Hematopoietic multipotent progenitor cell treated with erythropoietin and hydrocortisone succinate and interleukin-3 and kit ligand, for 8 days (in vitro differentiated cells): ENCODE measurements at regions not wholly inside any gene's neighbourhood (a gene's known extent, or its start where the extent isn't known, plus 50 kb on each side); places are given as distances from the start of the nearest gene placed in this dataset.
"Not testable (repeated sequence)": the region's sequence is repeated elsewhere in the genome, so short reads cannot be mapped to it uniquely, and the experiment has no call there.

Experiments
- DNase-seq: peaks from one replicate; pipeline ENCODE4 v3.0.0-alpha.2; 2015

DNA sequence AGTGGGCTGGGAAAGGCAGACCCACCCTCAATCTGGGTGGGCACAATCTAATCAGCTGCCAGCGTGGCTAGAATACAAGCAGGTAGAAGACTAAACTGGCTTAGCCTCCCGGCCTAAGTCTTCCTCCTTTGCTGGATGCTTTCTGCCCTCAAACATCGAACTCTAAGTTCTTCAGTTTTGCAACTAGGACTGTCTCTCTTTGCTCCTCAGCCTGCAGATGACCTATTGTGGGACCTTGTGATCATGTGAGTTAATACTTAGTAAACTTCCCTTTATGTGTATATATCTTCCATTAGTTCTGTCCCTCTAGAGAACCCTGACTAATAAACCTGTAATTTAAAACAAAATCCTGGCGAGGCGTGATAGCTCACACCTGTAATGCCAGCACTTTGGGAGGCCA is 51.8 kb upstream of the SLC39A8 start:
- not testable (repeated sequence) for DNase-seq

DNA sequence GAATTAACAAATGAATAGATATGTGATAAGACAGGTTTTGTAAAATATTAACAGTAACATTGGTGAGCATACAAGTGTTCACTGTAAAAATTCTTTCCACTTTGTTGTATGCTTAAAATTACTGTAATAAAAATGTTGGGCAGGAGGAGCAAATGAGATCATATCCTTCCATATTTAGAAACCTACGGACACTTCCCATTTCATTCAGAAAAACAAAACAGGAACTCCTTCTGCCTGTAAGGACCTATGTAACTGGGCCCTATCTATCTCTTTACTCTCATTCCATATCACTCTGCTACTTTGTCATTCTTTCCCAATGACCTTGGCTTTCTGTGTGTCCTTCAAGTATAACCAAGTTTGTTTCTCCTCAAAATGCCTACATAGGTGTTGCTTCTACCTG is 53.7 kb upstream of the SLC39A8 start:
- no peak for DNase-seq

DNA sequence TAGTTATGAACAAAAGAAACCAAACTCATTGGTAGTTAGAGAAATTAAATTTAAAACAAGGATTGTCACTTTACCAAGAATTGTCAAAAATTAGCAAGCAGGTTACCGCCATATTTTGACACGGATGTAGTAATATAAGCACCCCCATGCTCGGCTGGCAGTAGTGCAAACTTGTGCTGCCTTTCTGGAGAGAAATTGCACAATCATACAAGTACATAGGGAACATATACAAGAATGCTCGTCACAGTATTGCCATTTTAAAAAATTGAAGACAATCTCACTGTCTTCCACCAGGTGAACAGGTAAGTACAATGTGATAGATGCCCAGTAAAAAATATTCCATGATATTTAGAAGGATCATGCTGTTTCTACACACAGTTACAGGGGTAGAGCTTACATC is 55.6 kb upstream of the SLC39A8 start:
- DNase-seq = no peak

DNA sequence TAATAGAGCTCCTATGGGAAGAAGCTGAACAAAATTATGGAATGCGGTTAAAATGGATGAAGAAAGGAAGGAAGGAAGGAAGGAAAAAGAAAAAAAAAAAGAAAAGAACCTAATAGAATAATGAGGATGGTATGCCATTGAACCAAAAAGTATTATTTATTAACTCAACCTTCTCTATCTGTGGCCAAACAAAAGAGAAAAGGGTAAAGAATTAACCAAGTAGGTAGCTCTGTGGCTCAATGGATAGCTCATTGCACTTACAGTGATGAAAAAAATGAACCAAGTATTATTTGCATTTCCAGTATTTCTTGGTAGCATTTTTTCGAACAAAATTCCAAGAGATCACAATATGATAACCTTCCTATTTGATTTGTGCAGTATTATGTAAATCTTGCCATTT is 56.9 kb upstream of the SLC39A8 start:
- no peak for DNase-seq

DNA sequence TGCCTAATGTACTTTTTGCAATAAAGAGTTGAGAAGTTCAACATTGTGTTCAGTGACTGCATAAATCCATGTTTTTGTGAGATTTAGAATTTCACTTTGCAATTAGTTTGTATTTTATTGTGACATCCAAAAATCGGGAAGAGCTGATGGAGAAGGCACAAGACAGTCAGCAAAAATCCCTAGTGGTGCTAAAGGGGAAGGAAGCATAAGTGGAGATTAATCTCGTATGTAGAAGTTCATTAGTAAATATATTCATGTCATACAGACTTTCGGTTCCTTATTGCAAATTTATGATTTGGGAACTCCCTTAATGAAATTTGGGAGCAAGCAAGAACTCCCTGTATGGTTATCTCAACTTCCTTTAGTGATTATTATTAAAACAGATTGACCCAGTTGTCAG is 57.8 kb upstream of the SLC39A8 start:
- DNase-seq = no peak

DNA sequence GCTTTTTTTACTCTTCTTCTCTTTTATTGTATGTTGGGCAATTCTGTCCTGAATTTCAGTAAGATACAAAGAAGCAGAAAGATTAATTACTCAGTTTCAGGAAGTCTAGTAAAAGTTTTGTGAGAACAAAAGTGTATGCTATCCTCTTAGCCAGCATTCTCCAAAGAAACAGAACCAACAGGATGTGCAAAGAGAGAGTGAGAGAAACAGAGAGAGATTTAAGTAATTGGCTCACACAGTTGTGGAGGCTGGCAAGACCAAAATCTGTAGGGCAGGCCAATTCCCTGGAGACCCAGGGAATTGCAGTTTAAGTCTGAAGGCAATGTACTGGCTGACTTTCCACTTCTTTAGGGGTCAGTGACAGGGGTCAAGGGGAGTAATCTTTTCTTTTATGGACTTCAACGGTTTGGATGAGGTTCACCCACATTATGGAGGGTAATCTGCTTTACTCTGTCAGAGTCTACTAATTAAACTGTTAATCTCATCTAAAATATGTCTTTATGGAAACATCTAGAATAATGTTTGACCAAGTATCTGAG is 59.2 kb upstream of the SLC39A8 start:
- no peak for DNase-seq

DNA sequence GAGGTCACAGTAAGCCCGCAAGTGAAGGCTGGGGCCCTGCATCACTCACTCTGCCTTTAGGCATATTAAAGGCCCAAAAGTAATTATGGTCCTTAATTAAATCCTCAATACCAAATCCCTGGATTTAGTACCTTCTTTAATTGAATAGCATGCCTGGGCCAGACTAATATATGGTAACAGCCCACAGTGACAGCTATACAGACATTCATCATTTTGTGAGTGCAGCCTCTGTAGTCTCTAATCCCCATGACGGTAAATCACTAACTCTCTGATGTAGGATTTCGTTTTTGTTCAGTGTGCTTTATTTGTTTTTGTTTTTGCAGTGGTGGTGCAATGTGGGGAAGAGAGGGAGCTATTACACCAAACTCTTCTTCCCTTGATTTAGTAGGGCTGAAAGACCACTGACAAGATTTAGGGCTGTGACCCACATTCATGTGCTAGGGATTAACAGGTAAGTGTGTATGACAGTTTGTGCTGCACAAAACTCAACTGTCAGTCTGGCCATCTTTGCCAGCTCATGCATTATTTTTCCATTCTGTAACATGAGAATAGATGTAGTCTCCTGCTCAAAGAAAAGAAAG is 60.6 kb upstream of the SLC39A8 start:
- no peak for DNase-seq

DNA sequence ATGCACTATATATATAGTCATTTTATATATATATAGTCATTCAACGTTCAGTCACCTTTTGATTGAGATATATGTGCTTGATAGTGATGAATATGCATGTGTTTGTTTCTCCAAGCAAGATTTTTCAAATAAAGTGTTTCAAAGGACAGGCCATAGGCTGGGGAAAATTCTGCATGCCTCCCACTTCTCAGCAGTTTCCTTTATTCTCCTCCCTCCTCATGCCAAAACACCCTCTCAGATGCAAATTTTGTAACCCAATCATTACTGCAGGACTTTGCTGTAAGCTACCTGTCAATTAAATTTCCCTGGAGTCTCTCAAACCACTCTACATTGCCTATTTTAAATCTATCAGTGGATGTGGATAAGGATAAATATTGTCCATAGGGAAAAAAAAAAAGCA is 65.6 kb upstream of the SLC39A8 start:
- DNase-seq = not testable (repeated sequence)

DNA sequence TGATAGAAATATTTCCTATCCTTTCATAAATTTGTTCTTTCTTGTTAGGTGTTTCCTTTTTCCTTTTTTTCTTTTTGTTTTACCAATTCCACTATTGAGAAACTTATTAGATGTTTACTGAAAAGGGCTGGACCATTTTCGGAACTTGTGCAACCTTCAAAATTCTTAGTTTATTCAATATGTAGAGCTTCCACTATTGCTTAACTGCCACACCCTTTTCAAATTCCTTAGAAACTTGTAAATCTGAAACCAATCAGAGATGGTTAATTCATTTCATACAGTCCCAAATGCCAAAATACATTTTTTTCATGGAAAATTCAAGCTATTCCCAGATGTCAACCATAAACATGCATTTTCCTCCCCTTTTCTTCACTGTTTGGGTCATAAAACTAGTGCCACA is 66.1 kb upstream of the SLC39A8 start:
- no peak for DNase-seq

DNA sequence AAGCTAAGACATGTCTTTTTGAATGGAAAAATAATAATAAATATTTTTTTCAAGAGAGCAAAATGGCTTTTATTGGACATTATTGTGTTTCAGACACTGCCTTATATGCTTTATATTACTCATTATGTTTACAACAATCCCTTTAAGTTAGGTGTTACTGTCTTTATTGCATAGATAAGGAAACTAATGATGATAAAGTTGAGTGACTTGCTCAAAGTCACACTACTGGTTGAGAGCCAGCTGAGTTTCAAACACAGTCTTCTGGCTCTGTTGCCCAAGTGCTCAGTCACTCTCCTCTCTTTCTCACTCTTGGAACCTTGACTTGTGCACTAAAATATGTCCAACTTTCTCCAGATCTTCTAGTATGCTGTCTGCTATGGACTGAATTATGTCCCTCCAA is 71.5 kb upstream of the SLC39A8 start:
- peak; percentile 31 for DNase-seq

DNA sequence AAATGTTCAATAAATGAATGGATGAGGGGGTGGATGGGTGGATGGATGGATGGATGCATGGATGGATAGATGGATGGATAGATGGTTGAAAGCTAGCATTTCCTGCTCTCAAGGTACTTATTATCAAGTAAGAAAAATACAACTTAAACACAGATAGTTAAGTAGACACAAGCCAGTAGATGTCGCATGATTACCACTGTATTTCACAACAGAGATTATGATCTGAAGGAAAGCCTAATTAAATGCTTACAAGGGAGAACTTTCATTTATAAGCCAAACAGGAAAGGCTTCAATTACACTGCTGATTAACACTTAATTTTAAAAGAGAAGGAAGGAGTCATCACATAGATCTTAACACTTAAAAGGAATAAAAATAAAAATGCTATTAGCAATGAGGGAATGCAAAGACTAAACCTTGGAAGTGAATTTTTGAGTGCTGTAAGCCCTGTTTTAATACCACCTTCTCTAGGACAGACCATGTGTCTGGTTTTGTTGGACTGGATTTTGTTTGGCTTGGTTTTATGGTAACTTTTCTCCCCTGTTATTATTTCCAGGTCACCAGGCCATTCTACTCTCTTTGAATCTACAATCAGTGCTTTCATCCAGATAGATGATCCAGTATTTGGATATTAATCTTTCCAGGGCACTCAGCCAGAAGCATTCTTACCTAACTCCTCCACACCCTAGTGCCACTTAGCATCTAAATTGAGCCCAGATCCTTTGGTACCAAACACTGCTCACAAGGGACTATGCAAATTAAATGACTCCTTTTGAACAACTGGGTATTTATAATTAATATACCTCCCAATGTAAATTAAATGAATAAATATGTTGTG is 75.5 kb upstream of the SLC39A8 start:
- DNase-seq = peak; percentile 54

DNA sequence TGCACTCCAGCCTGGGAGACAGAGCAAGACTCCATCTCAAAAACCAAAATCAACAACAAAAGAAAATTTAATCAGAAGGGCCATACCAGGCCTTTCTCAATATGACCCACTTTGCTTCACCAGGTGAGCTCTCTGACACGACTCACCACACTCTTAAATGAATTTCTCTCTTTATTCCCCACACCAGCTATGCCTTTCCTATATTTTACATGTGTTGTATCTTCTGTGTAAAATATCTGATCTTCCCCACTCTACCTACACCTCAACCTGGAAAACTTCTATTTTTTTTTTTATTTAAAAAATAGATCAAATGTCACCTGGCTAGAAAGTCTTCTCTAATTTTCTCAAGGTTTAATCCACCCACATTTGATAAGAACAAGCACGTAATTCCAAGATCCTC is 77.6 kb upstream of the SLC39A8 start:
- no peak for DNase-seq

DNA sequence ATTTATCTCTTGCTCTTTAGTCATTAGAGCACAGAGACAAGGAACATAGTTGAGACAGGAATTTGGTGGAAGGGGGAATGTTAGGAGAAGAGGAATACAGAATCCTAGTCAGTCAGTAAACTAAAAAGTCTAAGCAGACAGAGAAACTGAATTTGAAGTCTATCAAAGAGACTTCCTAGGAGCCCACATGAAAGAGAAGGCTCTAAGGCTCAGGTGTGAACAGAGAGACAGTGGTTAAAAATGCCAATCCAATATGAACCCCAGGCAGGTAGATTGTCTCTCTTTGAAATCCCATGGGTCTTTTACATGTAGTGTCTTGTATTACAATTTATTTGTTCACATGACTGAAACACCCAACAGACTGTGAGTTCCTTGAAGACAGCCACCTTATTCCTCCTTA is 77.8 kb upstream of the NFKB1 start:
- DNase-seq = no peak

DNA sequence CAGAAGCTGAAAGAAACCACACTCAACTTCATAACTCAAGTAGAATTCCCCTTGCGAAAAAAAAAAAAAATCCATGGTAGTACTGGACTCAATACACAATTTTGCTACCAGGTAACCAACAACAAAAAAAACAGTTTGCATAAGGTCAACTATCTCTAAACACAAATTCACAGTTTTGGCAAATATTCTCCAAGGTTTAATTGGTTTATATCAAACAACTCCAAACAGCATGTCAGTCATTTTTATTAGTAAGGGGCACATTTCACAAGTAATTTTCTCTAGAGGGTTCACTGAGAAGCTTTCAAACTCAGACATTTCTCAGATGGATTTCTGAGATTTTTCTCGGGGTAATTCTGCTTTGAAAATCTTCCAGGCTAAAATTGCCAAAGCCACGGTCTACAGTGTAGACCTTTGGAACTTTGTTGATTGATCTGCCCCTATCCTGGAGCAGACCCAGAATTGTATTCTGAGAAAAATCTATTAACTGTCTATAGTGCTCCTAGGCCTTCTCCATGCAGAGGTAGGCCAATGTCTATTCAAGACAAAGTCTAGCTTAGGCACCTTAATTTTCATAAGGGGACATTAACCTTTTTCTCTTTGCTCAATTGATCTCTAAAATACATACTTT is 73.7 kb upstream of the NFKB1 start:
- DNase-seq = no peak

DNA sequence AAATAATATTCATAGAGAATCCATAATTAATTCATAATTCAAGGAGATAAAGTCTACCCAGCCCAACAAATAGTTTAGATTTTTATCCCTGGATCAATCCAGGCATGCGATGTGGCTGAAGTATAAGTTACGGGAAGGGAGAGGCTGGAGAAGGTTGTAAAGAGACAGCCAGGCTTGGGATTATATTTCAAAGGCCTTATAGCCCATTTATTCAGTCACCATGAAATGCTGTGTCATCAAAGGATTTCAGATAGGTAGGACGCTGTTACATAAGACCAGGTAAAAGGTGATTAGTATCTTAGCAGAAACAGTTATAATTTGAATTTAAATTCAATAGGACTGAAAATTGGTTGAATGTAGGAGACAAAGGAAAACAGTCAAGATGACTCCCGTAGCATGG is 73.0 kb upstream of the NFKB1 start:
- DNase-seq = no peak

DNA sequence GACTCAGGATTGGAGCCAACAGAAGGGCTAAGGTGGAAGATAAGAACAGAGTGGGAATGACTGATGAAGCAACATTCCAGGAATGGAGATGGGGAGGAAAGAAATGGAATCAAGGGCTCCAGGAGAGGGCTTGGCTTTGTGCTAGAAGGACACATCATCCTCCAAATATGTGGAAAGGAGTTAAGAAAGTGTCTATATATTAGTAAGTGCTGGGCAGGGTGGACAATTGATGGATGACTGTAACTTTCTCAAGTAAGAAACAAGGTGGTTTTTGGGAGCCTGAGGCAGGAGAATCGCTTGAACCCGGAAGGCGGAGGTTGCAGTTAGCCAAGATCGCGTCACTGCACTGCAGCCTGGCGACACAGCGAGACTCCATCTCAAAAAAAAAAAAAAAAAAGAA is 71.6 kb upstream of the NFKB1 start:
- no peak for DNase-seq

DNA sequence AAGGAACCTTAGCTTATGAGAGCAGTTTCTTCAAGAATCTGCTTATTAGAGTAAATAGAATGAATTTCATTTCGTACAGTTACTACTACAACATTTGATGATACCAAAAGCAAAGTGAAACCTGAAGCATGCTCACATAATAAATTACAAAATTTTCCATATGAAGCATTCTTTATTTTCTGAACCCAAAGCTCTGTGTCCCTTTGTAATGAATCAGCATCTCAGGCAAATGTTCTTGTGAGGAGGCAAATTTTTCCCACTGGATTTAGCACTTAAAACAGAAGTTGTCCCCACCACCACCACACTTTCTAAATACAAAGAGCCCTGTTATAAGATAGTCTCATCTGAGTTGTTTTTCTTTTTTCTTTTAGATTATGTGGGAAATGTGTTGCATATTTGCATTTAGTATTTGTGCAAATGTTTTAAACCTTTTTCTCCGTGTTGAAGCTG is 70.7 kb upstream of the NFKB1 start:
- peak; percentile 41 for DNase-seq

DNA sequence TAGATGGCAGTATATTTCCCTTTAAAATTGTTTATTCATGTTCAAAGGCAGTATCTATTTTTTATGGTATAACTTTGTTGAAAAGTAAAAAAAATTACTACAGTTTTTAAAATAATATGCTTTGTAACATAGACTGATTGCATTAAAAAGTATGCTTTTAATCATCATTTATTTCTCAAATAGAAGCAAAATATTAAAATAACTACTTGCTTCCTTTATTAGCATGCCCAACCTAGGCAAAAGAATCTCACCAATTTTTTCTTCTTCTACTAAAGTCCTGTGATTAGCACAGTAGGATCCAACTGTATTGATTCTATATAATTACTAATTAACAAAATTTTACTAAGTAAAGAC is 69.6 kb upstream of the NFKB1 start:
- no peak for DNase-seq

DNA sequence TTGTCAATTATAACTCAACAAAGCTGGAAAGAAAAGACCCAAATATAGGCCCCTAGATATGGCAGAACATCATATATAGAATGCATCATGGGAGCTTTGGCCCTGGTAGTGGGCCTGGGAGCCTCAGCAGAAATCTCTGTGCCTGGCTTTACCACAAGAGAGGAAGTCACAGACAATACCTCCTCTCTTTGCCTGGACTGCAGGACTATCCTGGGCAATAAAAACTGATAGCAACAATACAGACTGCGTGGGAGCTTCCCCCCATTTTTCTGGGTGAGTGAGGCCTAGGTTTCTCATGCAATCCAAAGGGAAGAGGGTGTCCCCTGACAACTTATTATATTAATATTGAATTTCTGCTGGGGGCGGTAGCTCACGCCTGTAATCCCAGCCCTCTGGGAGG is 64.0 kb upstream of the NFKB1 start:
- no peak for DNase-seq

DNA sequence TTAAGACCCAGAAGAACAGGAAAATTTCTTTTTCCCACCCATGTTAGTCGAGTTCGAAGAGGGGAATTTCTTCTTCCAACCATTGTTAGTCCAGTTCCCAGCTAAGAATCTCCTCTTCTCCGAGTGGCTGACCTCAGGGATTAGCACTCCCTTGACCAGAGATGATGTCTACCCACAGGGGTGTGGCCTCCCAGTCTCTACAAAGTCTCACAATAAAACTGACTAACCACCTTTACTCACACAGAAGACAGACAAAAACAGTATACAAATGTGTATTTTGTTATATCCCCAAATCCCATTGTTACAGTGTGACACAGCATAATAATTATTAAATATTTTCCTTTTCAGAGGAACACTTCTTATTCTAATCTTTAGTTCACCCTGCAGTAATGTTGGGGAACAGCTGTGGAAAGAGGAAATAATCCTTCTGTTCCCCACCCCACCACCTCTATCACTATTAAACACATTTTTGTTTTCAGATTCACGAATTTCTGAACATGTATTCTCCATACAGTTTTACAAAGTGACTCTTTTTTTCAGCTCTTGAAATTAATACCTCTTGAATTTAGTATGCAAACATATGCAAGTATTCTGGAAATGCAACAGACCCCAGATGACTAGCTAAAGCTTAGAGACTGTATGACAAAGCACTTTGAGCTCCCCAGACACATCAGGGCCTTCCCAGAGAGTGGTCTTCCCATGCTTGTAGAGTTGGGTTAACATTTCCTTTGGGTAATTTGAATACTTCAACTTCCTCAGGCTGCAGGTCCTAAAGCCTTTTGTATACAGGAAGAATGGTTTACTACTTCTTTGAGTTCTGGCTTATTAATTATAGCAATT is 62.5 kb upstream of the NFKB1 start:
- peak; percentile 23 for DNase-seq

DNA sequence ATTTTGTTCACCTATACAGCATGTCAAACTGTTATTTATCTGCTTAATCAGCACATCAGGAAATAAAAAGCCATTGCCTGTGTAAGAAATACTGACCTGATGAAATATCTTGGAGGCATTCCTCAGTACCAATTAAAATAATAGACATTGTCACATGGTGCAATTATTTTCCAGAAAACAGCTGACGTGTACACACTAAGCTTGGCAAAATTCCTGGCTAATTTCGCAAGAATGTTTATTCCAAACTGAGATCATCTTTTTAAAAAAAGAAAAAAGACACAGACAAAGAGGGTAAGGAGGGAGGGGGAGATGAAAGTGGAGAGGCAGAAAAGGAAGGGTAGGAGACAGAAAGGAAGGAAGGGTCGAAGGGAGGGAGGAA is 61.9 kb upstream of the NFKB1 start:
- no peak for DNase-seq

DNA sequence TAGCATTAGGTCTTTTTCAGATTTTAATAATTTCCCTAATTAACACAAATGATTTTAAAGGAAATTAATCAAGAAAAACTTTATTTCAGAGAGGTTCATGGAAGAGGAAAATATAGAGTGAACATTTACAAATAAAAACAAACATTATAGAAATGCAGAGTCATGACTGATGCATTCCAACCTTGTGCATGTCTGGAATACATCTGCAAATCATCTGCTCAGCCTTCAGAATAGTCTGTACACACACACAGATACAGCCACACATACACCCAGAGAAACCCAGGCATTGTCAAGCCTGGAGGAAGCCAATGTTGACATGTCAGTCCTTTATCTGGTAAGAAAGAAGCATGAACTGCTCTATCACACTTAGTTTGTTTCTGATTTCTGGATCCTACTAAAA is 61.3 kb upstream of the NFKB1 start:
- DNase-seq = no peak

DNA sequence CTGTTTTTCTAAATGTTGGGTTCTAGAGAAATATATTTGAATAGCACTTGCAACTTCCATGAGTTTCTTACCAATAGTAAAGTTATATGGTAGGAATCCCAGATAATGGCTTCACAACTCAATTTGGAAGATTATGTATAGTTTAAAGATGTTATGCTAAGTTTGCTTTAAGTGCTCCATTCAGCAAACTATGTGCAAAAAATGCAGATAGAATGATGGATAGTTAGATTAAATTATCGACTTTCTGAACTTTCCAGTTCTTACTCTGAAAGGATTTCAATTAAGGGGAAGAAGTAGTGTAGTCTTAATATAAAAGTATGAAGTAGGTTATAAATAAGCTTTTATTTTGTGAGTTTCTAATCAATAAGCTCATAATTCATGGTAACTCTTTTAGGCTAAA is 60.7 kb upstream of the NFKB1 start:
- no peak for DNase-seq
